ENCODE measurements at regions not wholly inside any gene's neighbourhood (a gene's known extent, or its start where the extent isn't known, plus 50 kb on each side); places are given as distances from the start of the nearest gene placed in this dataset.

- no peak for TF ChIP-seq POLR2A (IDR thresholded peaks at IDR 0.05; ENCODE audit: low read depth, low read length)
- TF ChIP-seq TAF1 (IDR thresholded peaks at IDR 0.05; ENCODE audit: low read depth, low read length) = no peak
- no peak for TF ChIP-seq POU2F2 (IDR thresholded peaks at IDR 0.05; ENCODE audit: low read depth, low read length)
- TF ChIP-seq POLR2AphosphoS5 (IDR thresholded peaks at IDR 0.05; ENCODE audit: low read depth, low read length) = no peak
- no peak for TF ChIP-seq PAX5 (IDR thresholded peaks at IDR 0.05; ENCODE audit: insufficient read depth, low read length, severe bottlenecking)
Observed at GRCh38 chr4:171721937-171722336, 91.3 kb upstream of the GALNTL6 start.

Data from GM12891 (cell line).